ENCODE measurements at regions not wholly inside any gene's neighbourhood (a gene's known extent, or its start where the extent isn't known, plus 50 kb on each side); places are given as distances from the start of the nearest gene placed in this dataset.

GRCh38 chr5:33160871-33161270 is 279.9 kb upstream of the TARS1 start:
- no peak overlapping the region for H3K4me3 ChIP-seq
- 50 to 100% (median 86%) methylated on average over 1 to 2 of the region's 2 CpGs; no CpG with 5 or more reads in 1 of the 10 experiments for WGBS, 10 experiments
- in situ Hi-C loops (cut with MboI; ENCODE audit: low pct_unique_long_range_greater_than_20kb in 2 of 9, low sequenced_read_pairs in 9 of 9, unreplicated experiment in 9 of 9) = loop anchor here in 1 of 9 experiments (25.0 kb wide), 1 partner anchor 449 kb away; the partner anchor contains the start of gene NPR3

GRCh38 chr5:33161421-33161820 is 279.3 kb upstream of the TARS1 start:
- ATAC-seq (replicated peaks in 6 of 8) = peak in 2 of 8 experiments; percentile 21 to 69
- Histone ChIP-seq H3K4me3 (no peak overlapping the region), H3K27ac (no peak overlapping the region), H3K4me1 (replicated peaks in 1 of 2) (no peaks in the 10 kb centered on the region)
- in situ Hi-C loops (cut with MboI; ENCODE audit: low pct_unique_long_range_greater_than_20kb in 2 of 9, low sequenced_read_pairs in 9 of 9, unreplicated experiment in 9 of 9) = loop anchor here in 1 of 9 experiments (25.0 kb wide), 1 partner anchor 449 kb away; the partner anchor contains the start of gene NPR3
- 13 to 100% (median 64%) methylated on average over 1 to 3 of the region's 3 CpGs; no CpG with 5 or more reads in 1 of the 10 experiments for WGBS, 10 experiments

More at GRCh38 chr5:33160871-33161270, 279.9 kb upstream of the TARS1 start:
- Histone ChIP-seq H3K4me1 (replicated peaks in 1 of 2) (no peaks in the 10 kb centered on the region), H3K27ac (no peak overlapping the region)
- no peak for ATAC-seq (replicated peaks in 6 of 8)

- in situ Hi-C loops (cut with MboI; ENCODE audit: low pct_unique_long_range_greater_than_20kb in 2 of 9, low sequenced_read_pairs in 9 of 9, unreplicated experiment in 9 of 9) = loop anchor here in 1 of 9 experiments (25.0 kb wide), 1 partner anchor 450 kb away; the partner anchor contains the start of gene NPR3
- H3K4me3 ChIP-seq = no peak overlapping the region
- no peak overlapping the region for H3K27ac ChIP-seq
- no peak for ATAC-seq (replicated peaks in 6 of 8)
- no peaks in the 10 kb centered on the region for H3K4me1 ChIP-seq (replicated peaks in 1 of 2)
- 80 to 100% (median 96%) methylated on average over 1 to 17 of the region's 18 CpGs; no CpG with 5 or more reads in 2 of the 10 experiments for WGBS, 10 experiments
Observed at GRCh38 chr5:33162057-33162456, 278.7 kb upstream of the TARS1 start.

- Histone ChIP-seq H3K4me1 (replicated peaks in 1 of 2) (no peaks in the 10 kb centered on the region), H3K27ac (no peak overlapping the region), H3K4me3 (no peak overlapping the region)
- in situ Hi-C loops (cut with MboI; ENCODE audit: low pct_unique_long_range_greater_than_20kb in 2 of 9, low sequenced_read_pairs in 9 of 9, unreplicated experiment in 9 of 9) = loop anchor here in 1 of 9 experiments (25.0 kb wide), 1 partner anchor 454 kb away; the partner anchor contains the start of gene NPR3
- WGBS, 10 experiments = 20 to 100% (median 81%) methylated on average over 1 to 4 of the region's 4 CpGs; no CpG with 5 or more reads in 3 of the 10 experiments
- no peak for ATAC-seq (replicated peaks in 6 of 8)
Observed at GRCh38 chr5:33166522-33166921, 274.2 kb upstream of the TARS1 start.

GRCh38 chr5:33166948-33167347 is 273.8 kb upstream of the TARS1 start:
- WGBS, 10 experiments = 40 to 71% (median 50%) methylated on average over 1 to 2 of the region's 2 CpGs; no CpG with 5 or more reads in 6 of the 10 experiments
- in situ Hi-C loops (cut with MboI; ENCODE audit: low pct_unique_long_range_greater_than_20kb in 2 of 9, low sequenced_read_pairs in 9 of 9, unreplicated experiment in 9 of 9) = loop anchor here in 1 of 9 experiments (25.0 kb wide), 1 partner anchor 455 kb away; the partner anchor contains the start of gene NPR3
- H3K27ac ChIP-seq = no peak overlapping the region
- H3K4me3 ChIP-seq = no peak overlapping the region
- H3K4me1 ChIP-seq (replicated peaks in 1 of 2) = no peaks in the 10 kb centered on the region
- ATAC-seq (replicated peaks in 6 of 8) = peak in 3 of 8 experiments; percentile 31 to 95 (median 79)

GRCh38 chr5:33167541-33167940 is 273.2 kb upstream of the TARS1 start:
- in situ Hi-C loops (cut with MboI; ENCODE audit: low pct_unique_long_range_greater_than_20kb in 2 of 9, low sequenced_read_pairs in 9 of 9, unreplicated experiment in 9 of 9) = loop anchor here in 1 of 9 experiments (25.0 kb wide), 1 partner anchor 455 kb away; the partner anchor contains the start of gene NPR3
- Histone ChIP-seq H3K27ac (no peak overlapping the region), H3K4me3 (no peak overlapping the region), H3K4me1 (replicated peaks in 1 of 2) (no peaks in the 10 kb centered on the region)
- 11 to 100% (median 73%) methylated on average over 1 of the region's 1 CpG; no CpG with 5 or more reads in 4 of the 10 experiments for WGBS, 10 experiments
- ATAC-seq (replicated peaks in 6 of 8) = no peak

- H3K4me1 ChIP-seq (replicated peaks in 1 of 2) = no peaks in the 10 kb centered on the region
- no peak for ATAC-seq (replicated peaks in 6 of 8)
- in situ Hi-C loops (cut with MboI; ENCODE audit: low pct_unique_long_range_greater_than_20kb in 2 of 9, low sequenced_read_pairs in 9 of 9, unreplicated experiment in 9 of 9) = loop anchor here in 1 of 9 experiments (25.0 kb wide), 1 partner anchor 458 kb away; the partner anchor contains the start of gene NPR3
- no peak overlapping the region for H3K27ac ChIP-seq
- 17 to 100% (median 73%) methylated on average over 1 of the region's 1 CpG for WGBS, 10 experiments
- no peak overlapping the region for H3K4me3 ChIP-seq
Observed at GRCh38 chr5:33170411-33170810, 270.4 kb upstream of the TARS1 start.

- Histone ChIP-seq H3K4me3 (no peak overlapping the region), H3K4me1 (replicated peaks in 1 of 2) (no peaks in the 10 kb centered on the region), H3K27ac (no peak overlapping the region)
- WGBS, 10 experiments = 63 to 89% (median 81%) methylated on average over 1 to 5 of the region's 5 CpGs
- in situ Hi-C loops (cut with MboI; ENCODE audit: low pct_unique_long_range_greater_than_20kb in 2 of 9, low sequenced_read_pairs in 9 of 9, unreplicated experiment in 9 of 9) = loop anchor here in 1 of 9 experiments (25.0 kb wide), 1 partner anchor 462 kb away; the partner anchor contains the start of gene NPR3
- ATAC-seq (replicated peaks in 6 of 8) = no peak
Observed at GRCh38 chr5:33174383-33174782, 266.4 kb upstream of the TARS1 start.

- in situ Hi-C loops (cut with MboI; ENCODE audit: low pct_unique_long_range_greater_than_20kb in 2 of 9, low sequenced_read_pairs in 9 of 9, unreplicated experiment in 9 of 9) = no loop called here
- no peak for ATAC-seq (replicated peaks in 6 of 8)
- WGBS, 10 experiments = 64 to 94% (median 87%) methylated on average over 2 of the region's 2 CpGs; no CpG with 5 or more reads in 1 of the 10 experiments
- Histone ChIP-seq H3K4me3 (no peak overlapping the region), H3K27ac (no peak overlapping the region), H3K4me1 (replicated peaks in 1 of 2) (no peaks in the 10 kb centered on the region)
Observed at GRCh38 chr5:33179301-33179700, 261.5 kb upstream of the TARS1 start.

- 26 to 72% (median 51%) methylated on average over 3 to 4 of the region's 4 CpGs for WGBS, 10 experiments
- in situ Hi-C loops (cut with MboI; ENCODE audit: low pct_unique_long_range_greater_than_20kb in 2 of 9, low sequenced_read_pairs in 9 of 9, unreplicated experiment in 9 of 9) = no loop called here
- Histone ChIP-seq H3K4me3 (no peak overlapping the region), H3K27ac (no peak overlapping the region), H3K4me1 (replicated peaks in 1 of 2) (no peaks in the 10 kb centered on the region)
- ATAC-seq (replicated peaks in 6 of 8) = peak in 2 of 8 experiments; percentile 25 to 56
Observed at GRCh38 chr5:33180900-33181299, 259.9 kb upstream of the TARS1 start.

- WGBS, 10 experiments = 50 to 100% (median 83%) methylated on average over 2 to 4 of the region's 4 CpGs; no CpG with 5 or more reads in 1 of the 10 experiments
- no peaks in the 10 kb centered on the region for H3K4me1 ChIP-seq (replicated peaks in 1 of 2)
- H3K4me3 ChIP-seq = no peak overlapping the region
- in situ Hi-C loops (cut with MboI; ENCODE audit: low pct_unique_long_range_greater_than_20kb in 2 of 9, low sequenced_read_pairs in 9 of 9, unreplicated experiment in 9 of 9) = no loop called here
- ATAC-seq (replicated peaks in 6 of 8) = no peak
- H3K27ac ChIP-seq = no peak overlapping the region
Observed at GRCh38 chr5:33182986-33183385, 257.8 kb upstream of the TARS1 start.

- in situ Hi-C loops (cut with MboI; ENCODE audit: low pct_unique_long_range_greater_than_20kb in 2 of 9, low sequenced_read_pairs in 9 of 9, unreplicated experiment in 9 of 9) = no loop called here
- no peak overlapping the region for H3K4me3 ChIP-seq
- ATAC-seq (replicated peaks in 6 of 8) = no peak
- no peaks in the 10 kb centered on the region for H3K4me1 ChIP-seq (replicated peaks in 1 of 2)
- H3K27ac ChIP-seq = no peak overlapping the region
- 20 to 100% (median 77%) methylated on average over 1 to 2 of the region's 2 CpGs; no CpG with 5 or more reads in 1 of the 10 experiments for WGBS, 10 experiments
Observed at GRCh38 chr5:33184367-33184766, 256.4 kb upstream of the TARS1 start.

GRCh38 chr5:33188089-33188488 is 252.7 kb upstream of the TARS1 start:
- Histone ChIP-seq H3K27ac (no peak overlapping the region), H3K4me3 (no peak overlapping the region), H3K4me1 (replicated peaks in 1 of 2) (no peaks in the 10 kb centered on the region)
- 52 to 100% (median 71%) methylated on average over 2 to 4 of the region's 4 CpGs for WGBS, 10 experiments
- in situ Hi-C loops (cut with MboI; ENCODE audit: low pct_unique_long_range_greater_than_20kb in 2 of 9, low sequenced_read_pairs in 9 of 9, unreplicated experiment in 9 of 9) = no loop called here
- no peak for ATAC-seq (replicated peaks in 6 of 8)

GRCh38 chr5:33194914-33195313 is 245.9 kb upstream of the TARS1 start:
- Histone ChIP-seq H3K27ac (no peak overlapping the region), H3K4me1 (replicated peaks in 1 of 2) (no peaks in the 10 kb centered on the region), H3K4me3 (no peak overlapping the region)
- in situ Hi-C loops (cut with MboI; ENCODE audit: low pct_unique_long_range_greater_than_20kb in 2 of 9, low sequenced_read_pairs in 9 of 9, unreplicated experiment in 9 of 9) = no loop called here
- no peak for ATAC-seq (replicated peaks in 6 of 8)

Measured in motor neuron (in vitro differentiated cells).